ENCODE measurements at regions not wholly inside any gene's neighbourhood (a gene's known extent, or its start where the extent isn't known, plus 50 kb on each side); places are given as distances from the start of the nearest gene placed in this dataset.

DNA sequence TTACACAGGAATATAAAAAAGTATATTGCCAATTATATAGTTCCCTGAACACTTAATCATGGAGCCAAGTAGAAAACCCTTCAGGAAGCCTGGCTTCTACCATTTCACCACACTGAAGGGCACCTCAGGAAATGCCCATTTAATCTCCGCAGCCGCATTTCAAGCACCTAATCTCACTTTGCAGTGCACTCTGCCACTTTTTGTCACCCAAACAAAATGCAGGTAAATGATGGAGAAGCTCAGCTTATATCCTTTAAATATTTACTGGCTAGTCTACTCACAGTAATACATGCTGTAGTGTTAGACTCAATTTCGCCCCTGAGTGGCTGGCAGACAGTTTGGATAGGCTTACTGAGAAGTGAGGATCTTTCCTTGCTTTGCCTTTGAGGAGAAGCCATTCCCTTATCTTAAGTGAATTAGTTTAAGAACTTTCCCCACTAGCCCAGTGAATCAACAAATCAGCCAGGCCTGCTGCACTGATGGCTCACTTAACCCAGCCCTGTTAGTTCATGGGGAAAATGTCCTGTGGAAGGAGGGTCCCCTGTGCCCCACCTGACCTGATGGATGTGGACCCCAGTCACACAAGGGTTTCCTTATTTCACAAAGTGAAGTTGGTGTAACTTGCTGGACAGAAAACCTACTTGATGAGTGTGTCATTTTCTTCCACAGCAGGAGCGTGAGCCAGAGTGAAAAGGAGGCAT is 209.7 kb downstream of the CAAP1 start:
- intact Hi-C loops (cut with DNase I): no loop called here
- no peak for DNase-seq (ENCODE audit: extremely low spot score in 2 of 2)
- H3K4me1 ChIP-seq: no peaks in the 10 kb centered on the region

GRCh38 chr9:26682041-26682440 is 210.6 kb downstream of the CAAP1 start:
- Histone ChIP-seq H3K27ac (no peak overlapping the region), H3K27me3 (no peaks in the 10 kb centered on the region), H3K4me3 (no peak overlapping the region), H3K4me1 (no peaks in the 10 kb centered on the region), H3K36me3 (no peaks in the 10 kb centered on the region), H3K9me3 (no peaks in the 10 kb centered on the region)
- no peak for TF ChIP-seq CTCF (IDR thresholded peaks at IDR 0.05)
- no peak for TF ChIP-seq POLR2AphosphoS5 (IDR thresholded peaks at IDR 0.05; ENCODE audit: insufficient read depth in 1 of 2, low read depth in 1 of 2)
- TF ChIP-seq POLR2A (IDR thresholded peaks at IDR 0.05): no peak
- intact Hi-C loops (cut with DNase I): no loop called here
- no peak for DNase-seq (ENCODE audit: extremely low spot score in 2 of 2)

More for the DNA sequence above, 209.7 kb downstream of the CAAP1 start:
- H3K27ac ChIP-seq: no peak overlapping the region
- no peaks in the 10 kb centered on the region for H3K36me3 ChIP-seq
- no peaks in the 10 kb centered on the region for H3K9me3 ChIP-seq
- TF ChIP-seq CTCF (IDR thresholded peaks at IDR 0.05): no peak
- no peak for TF ChIP-seq POLR2AphosphoS5 (IDR thresholded peaks at IDR 0.05; ENCODE audit: insufficient read depth in 1 of 2, low read depth in 1 of 2)
- TF ChIP-seq POLR2A (IDR thresholded peaks at IDR 0.05): no peak
- no peaks in the 10 kb centered on the region for H3K27me3 ChIP-seq
- no peak overlapping the region for H3K4me3 ChIP-seq

- no peaks in the 10 kb centered on the region for H3K4me1 ChIP-seq
- H3K36me3 ChIP-seq: no peaks in the 10 kb centered on the region
- intact Hi-C loops (cut with DNase I): no loop called here
- no peak overlapping the region for H3K27ac ChIP-seq
- TF ChIP-seq POLR2AphosphoS5 (IDR thresholded peaks at IDR 0.05; ENCODE audit: insufficient read depth in 1 of 2, low read depth in 1 of 2) (no peak), POLR2A (IDR thresholded peaks at IDR 0.05) (no peak)
- no peak overlapping the region for H3K4me3 ChIP-seq
- H3K9me3 ChIP-seq: no peaks in the 10 kb centered on the region
- no peak for DNase-seq (ENCODE audit: extremely low spot score in 2 of 2)
- H3K27me3 ChIP-seq: no peaks in the 10 kb centered on the region
Observed at GRCh38 chr9:26677965-26678706, 214.5 kb downstream of the CAAP1 start.

DNA sequence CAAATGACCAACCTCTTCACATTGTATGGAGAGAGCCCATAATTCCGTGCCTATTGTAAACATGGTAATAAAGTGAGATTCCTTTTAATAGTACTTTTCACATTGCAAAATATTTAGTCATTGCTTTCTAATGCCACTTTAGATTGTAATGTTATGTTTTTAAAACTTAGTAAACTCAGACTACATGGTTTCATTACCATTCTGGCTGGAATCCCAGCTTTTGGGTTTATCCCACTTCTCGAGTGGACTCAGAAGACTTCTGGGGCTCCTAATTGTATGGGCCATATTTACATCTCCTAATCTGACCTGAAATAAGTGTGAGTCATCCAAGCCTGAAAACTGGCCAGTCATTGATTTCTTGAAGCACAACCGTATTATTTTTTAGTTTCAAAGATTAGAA is 217.6 kb downstream of the CAAP1 start:
- TF ChIP-seq CTCF (IDR thresholded peaks at IDR 0.05) (no peak), POLR2AphosphoS5 (IDR thresholded peaks at IDR 0.05; ENCODE audit: insufficient read depth in 1 of 2, low read depth in 1 of 2) (no peak), POLR2A (IDR thresholded peaks at IDR 0.05) (no peak)
- Histone ChIP-seq H3K27me3 (no peaks in the 10 kb centered on the region), H3K27ac (no peak overlapping the region), H3K36me3 (no peaks in the 10 kb centered on the region), H3K4me1 (no peaks in the 10 kb centered on the region), H3K9me3 (no peaks in the 10 kb centered on the region), H3K4me3 (no peak overlapping the region)
- no peak for DNase-seq (ENCODE audit: extremely low spot score in 2 of 2)
- intact Hi-C loops (cut with DNase I): no loop called here

DNA sequence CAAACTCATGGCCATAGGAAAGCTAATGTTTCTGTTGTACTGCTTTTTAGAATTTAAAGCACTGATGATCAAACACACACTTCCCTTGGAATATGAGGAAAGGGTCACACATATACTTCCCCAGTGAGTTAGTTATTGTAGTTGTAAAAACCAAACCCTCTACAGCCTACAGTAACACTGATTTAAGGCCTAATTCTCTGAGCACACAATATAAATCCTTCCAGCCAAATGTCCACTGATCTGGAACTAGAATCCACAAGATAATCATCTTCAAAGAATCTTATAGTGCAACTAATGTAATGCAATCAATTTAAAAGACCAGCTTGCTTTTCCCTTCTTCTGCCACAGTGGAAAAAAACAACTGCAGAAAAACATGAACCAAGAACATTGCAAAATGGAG is 219.3 kb downstream of the CAAP1 start:
- no peak for TF ChIP-seq CTCF (IDR thresholded peaks at IDR 0.05)
- TF ChIP-seq POLR2AphosphoS5 (IDR thresholded peaks at IDR 0.05; ENCODE audit: insufficient read depth in 1 of 2, low read depth in 1 of 2): no peak
- TF ChIP-seq POLR2A (IDR thresholded peaks at IDR 0.05): no peak
- H3K9me3 ChIP-seq: no peaks in the 10 kb centered on the region
- intact Hi-C loops (cut with DNase I): no loop called here
- H3K4me1 ChIP-seq: no peaks in the 10 kb centered on the region
- no peaks in the 10 kb centered on the region for H3K36me3 ChIP-seq
- H3K27ac ChIP-seq: no peak overlapping the region
- no peak for DNase-seq (ENCODE audit: extremely low spot score in 2 of 2)
- H3K4me3 ChIP-seq: no peak overlapping the region
- H3K27me3 ChIP-seq: no peaks in the 10 kb centered on the region
